HCT116 (cell line): ENCODE measurements at regions not wholly inside any gene's neighbourhood (a gene's known extent, or its start where the extent isn't known, plus 50 kb on each side); places are given as distances from the start of the nearest gene placed in this dataset.

Source experiments
- ATAC-seq: fragments of 200-7000 bp; cut with Tn5 transposase; 2 replicates; pipeline ENCODE4 v1.9.1; 2020; ENCODE audit warnings: mild to moderate bottlenecking, moderate library complexity
- BruUV-seq: library from RNA; stranded (reverse); fragments of 400-500 nt; replicated peaks from 2 replicates; lab custom pipeline; 2021; lab: Mats Ljungman, UMichigan
- CTCF ChIA-PET: fragments of 300-600 bp; sonication (Branson Sonifier 250); formaldehyde crosslinking; loops from one replicate; lab custom pipeline; 2021; ENCODE audit warnings: antibody characterized with exemption; lab: Charles Lee
- POLR2A ChIA-PET: fragments of 300-600, 350-600 bp; sonication (Branson Sonifier 250); formaldehyde crosslinking; loops from one replicate; lab custom pipeline; 2021; ENCODE audit warnings: antibody characterized with exemption; lab: Charles Lee
- RAD21 ChIA-PET, 2 experiments: fragments of 300-600 bp; sonication (Branson Sonifier 250); formaldehyde crosslinking; loops; one replicate each; lab custom pipeline; 2023; ENCODE audit warnings: low total read pairs in 2 of 2; ENCODE audit not compliant: uncharacterized antibody in 2 of 2, unreplicated experiment in 2 of 2, low non-redundant PET in 1 of 2; lab: Charles Lee
- DNase-seq: peaks from one replicate; pipeline ENCODE4 v3.0.0-alpha.2; 2010; ENCODE audit warnings: low read depth, low spot score
- H2AFZ ChIP-seq: fragments of 200-600 bp; shearing (Covaris generic), sonication (generic); 2 replicates; pipeline ENCODE4 v1.6.1; 2017; ENCODE audit warnings: low read depth, mixed run types, mixed read lengths, antibody characterized with exemption, low read length; ENCODE audit not compliant: poor library complexity, severe bottlenecking
- H3K27ac ChIP-seq: 2 replicates; pipeline ENCODE4 v1.5.1; 2012; ENCODE audit warnings: low read depth, low read length
- H3K27me3 ChIP-seq: fragments of 200-600 bp; sonication (generic); 2 replicates; pipeline ENCODE4 v1.6.1; 2016; ENCODE audit warnings: mixed run types, low read length, mixed read lengths; ENCODE audit not compliant: insufficient read depth
- H3K36me3 ChIP-seq, 2 experiments: fragments of 200-500 bp in 1 of 2; fragments of 200-600 bp in 1 of 2; sonication (Bioruptor generic) in 1 of 2; sonication (generic) in 1 of 2; 2 replicates each; pipeline versions ENCODE4 v1.5.1 to v1.6.1; 2014 to 2016; ENCODE audit warnings: low read length in 2 of 2, inconsistent platforms in 1 of 2, mixed read lengths in 1 of 2, mixed run types in 1 of 2; ENCODE audit not compliant: insufficient read depth in 2 of 2, control insufficient read depth in 1 of 2
- H3K4me1 ChIP-seq, 2 experiments: fragments of 200-600 bp in 1 of 2; sonication (generic) in 1 of 2; 2 replicates each; pipeline versions ENCODE4 v1.5.1 to v1.6.1; 2012 to 2017; ENCODE audit warnings: low read length in 2 of 2, inconsistent platforms in 1 of 2, mild to moderate bottlenecking in 1 of 2, mixed read lengths in 1 of 2, mixed run types in 1 of 2, moderate library complexity in 1 of 2; ENCODE audit not compliant: insufficient read depth in 2 of 2, control insufficient read depth in 1 of 2
- H3K4me2 ChIP-seq: fragments of 200-600 bp; sonication (generic); 2 replicates; pipeline ENCODE4 v1.6.1; 2017; ENCODE audit warnings: mixed run types, low read length, mixed read lengths
- H3K4me3 ChIP-seq, 2 experiments: fragments of 200-600 bp in 1 of 2; sonication (generic) in 1 of 2; replicated peaks in 1 of 2; 2 replicates each; pipeline ENCODE4 v1.5.1; 2011 to 2016; ENCODE audit warnings: low read length in 2 of 2, control low read depth in 1 of 2, low read depth in 1 of 2, mild to moderate bottlenecking in 1 of 2, mixed read lengths in 1 of 2, mixed run types in 1 of 2
- H3K79me2 ChIP-seq: fragments of 200-600 bp; sonication (generic); 2 replicates; pipeline ENCODE4 v1.6.1; 2017; ENCODE audit warnings: mild to moderate bottlenecking, mixed run types, low read length, moderate library complexity, mixed read lengths; ENCODE audit not compliant: insufficient read depth
- H3K9ac ChIP-seq: fragments of 200-600 bp; sonication (generic); 2 replicates; pipeline ENCODE4 v1.6.1; 2016; ENCODE audit warnings: low read length, mixed read lengths
- H3K9me2 ChIP-seq: fragments of 200-600 bp; sonication (generic), shearing (Covaris generic); 2 replicates; pipeline ENCODE4 v1.6.1; 2017; ENCODE audit warnings: mixed run types, mild to moderate bottlenecking, moderate library complexity; ENCODE audit not compliant: insufficient read depth
- H3K9me3 ChIP-seq, 2 experiments: fragments of 200-500 bp in 1 of 2; fragments of 200-600 bp in 1 of 2; sonication (Bioruptor generic) in 1 of 2; sonication (generic) in 1 of 2; 2 replicates each; pipeline ENCODE4 v1.6.1; 2014 to 2017; ENCODE audit warnings: low read length in 2 of 2, mixed read lengths in 2 of 2, inconsistent platforms in 1 of 2, low read depth in 1 of 2, mild to moderate bottlenecking in 1 of 2, mixed run types in 1 of 2, moderate library complexity in 1 of 2; ENCODE audit not compliant: control insufficient read depth in 1 of 2, insufficient read depth in 1 of 2
- H4K20me1 ChIP-seq: fragments of 200-600 bp; sonication (generic), shearing (Covaris generic); 2 replicates; pipeline ENCODE4 v1.6.1; 2017; ENCODE audit warnings: mixed run types, mild to moderate bottlenecking, moderate library complexity; ENCODE audit not compliant: insufficient read depth
- CBX3 ChIP-seq: IDR thresholded peaks from 2 replicates; pipeline ENCODE4 v1.6.1; 2012; ENCODE audit warnings: low read depth
- CEBPB ChIP-seq: IDR thresholded peaks from 2 replicates; pipeline ENCODE4 v1.6.1; 2012; ENCODE audit warnings: low read depth
- ELF1 ChIP-seq: IDR thresholded peaks from 2 replicates; pipeline ENCODE4 v1.6.1; 2012; ENCODE audit warnings: low read depth, borderline replicate concordance
- EZH2 ChIP-seq: fragments of 200-600 bp; sonication (generic); IDR thresholded peaks from 2 replicates; pipeline ENCODE4 v1.6.1; 2017; ENCODE audit warnings: antibody characterized with exemption, mixed run types
- FOSL1 ChIP-seq: IDR thresholded peaks from 2 replicates; pipeline ENCODE4 v1.6.1; 2012; ENCODE audit warnings: low read depth
- JUND ChIP-seq: IDR thresholded peaks from 2 replicates; pipeline ENCODE4 v1.6.1; 2012
- POLR2AphosphoS5 ChIP-seq: IDR thresholded peaks from 2 replicates; pipeline ENCODE4 v1.6.1; 2011; ENCODE audit warnings: mild to moderate bottlenecking, low read depth, low read length, moderate library complexity
- SIN3A ChIP-seq: IDR thresholded peaks from 2 replicates; pipeline ENCODE4 v1.6.1; 2012; ENCODE audit warnings: low read depth
- SRF ChIP-seq: IDR thresholded peaks from 2 replicates; pipeline ENCODE4 v1.6.1; 2012; ENCODE audit warnings: low read depth
- ZNF274 ChIP-seq: fragments of 200-500 bp; sonication (Bioruptor generic); IDR thresholded peaks from 2 replicates; pipeline ENCODE4 v1.6.1; 2014; ENCODE audit warnings: mild to moderate bottlenecking, low read depth, low read length, inconsistent platforms
- intact Hi-C: fragments of 100-400 bp; cut with micrococcal nuclease; formaldehyde crosslinking; loops from 2 replicates; pipeline ENCODE4 v1.10.0; 2022
- TF ChIP-seq, protein P1 (sequence below): IDR thresholded peaks from 2 replicates; pipeline ENCODE4 v1.6.1; 2012
- TF ChIP-seq, protein P2 (sequence below): IDR thresholded peaks from 2 replicates; pipeline ENCODE4 v1.6.1; 2011; ENCODE audit warnings: mild to moderate bottlenecking, low read length, moderate library complexity; ENCODE audit not compliant: insufficient replicate concordance; ENCODE audit errors: extremely low read depth
- TF ChIP-seq, protein P3 (sequence below), 3 experiments: fragments of 200-600 bp in 1 of 3; sonication (generic) in 1 of 3; IDR thresholded peaks in 2 of 3; conservative IDR thresholded peaks in 1 of 3; 2 replicates each; pipeline ENCODE4 v1.5.1; 2012 to 2017; ENCODE audit warnings: low read depth in 2 of 3, low read length in 2 of 3, antibody characterized with exemption in 1 of 3, borderline replicate concordance in 1 of 3, control low read depth in 1 of 3, mild to moderate bottlenecking in 1 of 3, mixed read lengths in 1 of 3, mixed run types in 1 of 3, moderate library complexity in 1 of 3; ENCODE audit not compliant: insufficient read depth in 1 of 3

DNA sequence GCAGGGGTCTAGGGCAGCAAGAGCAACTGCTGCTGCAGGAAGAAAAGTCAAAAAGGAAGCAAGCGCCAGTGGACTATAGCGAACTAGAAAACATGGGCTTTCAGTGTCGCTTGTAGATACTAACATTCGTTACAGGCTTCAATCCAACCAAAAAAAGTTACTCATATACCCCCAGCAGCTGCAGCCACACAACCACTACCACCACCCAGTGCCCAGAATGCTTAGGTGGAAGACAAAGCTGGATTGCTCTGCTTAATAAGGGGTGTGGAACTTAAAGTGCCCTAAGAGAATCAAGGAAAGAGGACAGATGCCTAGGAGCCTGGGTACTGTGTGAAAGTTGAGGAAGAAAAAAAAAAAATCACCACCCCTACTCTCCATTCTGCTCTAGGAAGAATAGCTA lies 203.6 kb downstream of the ELAVL2 start:
- no peaks in the 10 kb centered on the region for H3K36me3 ChIP-seq
- H3K9me3 ChIP-seq = peaks cover 9 to 14% of the 10 kb centered on the region in 2 experiments; a peak in 3 of 4 replicates
- POLR2A ChIA-PET = no interaction called here
- no peaks in the 10 kb centered on the region for H3K4me1 ChIP-seq
- CTCF ChIA-PET = no interaction called here
- no peaks in the 10 kb centered on the region for H3K27me3 ChIP-seq
- intact Hi-C loops = loop anchor here (10.0 kb wide), 1 partner anchor 82 kb away; no protein-coding TSS in a partner anchor
- H3K79me2 ChIP-seq = no peaks in the 10 kb centered on the region
- no peak overlapping the region for H3K27ac ChIP-seq
- H3K4me3 ChIP-seq = no peak overlapping the region
- H3K9ac ChIP-seq = no peak overlapping the region
- RAD21 ChIA-PET = no interaction called here
- ATAC-seq (no peak), DNase-seq (no peak)
- BruUV-seq = no TSS peak
- no peaks in the 10 kb centered on the region for H4K20me1 ChIP-seq
- TF ChIP-seq, protein P1, sequence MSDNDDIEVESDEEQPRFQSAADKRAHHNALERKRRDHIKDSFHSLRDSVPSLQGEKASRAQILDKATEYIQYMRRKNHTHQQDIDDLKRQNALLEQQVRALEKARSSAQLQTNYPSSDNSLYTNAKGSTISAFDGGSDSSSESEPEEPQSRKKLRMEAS = no peak
- TF ChIP-seq JUND (no peak), FOSL1 (no peak), CEBPB (no peak)
- TF ChIP-seq, protein P2, sequence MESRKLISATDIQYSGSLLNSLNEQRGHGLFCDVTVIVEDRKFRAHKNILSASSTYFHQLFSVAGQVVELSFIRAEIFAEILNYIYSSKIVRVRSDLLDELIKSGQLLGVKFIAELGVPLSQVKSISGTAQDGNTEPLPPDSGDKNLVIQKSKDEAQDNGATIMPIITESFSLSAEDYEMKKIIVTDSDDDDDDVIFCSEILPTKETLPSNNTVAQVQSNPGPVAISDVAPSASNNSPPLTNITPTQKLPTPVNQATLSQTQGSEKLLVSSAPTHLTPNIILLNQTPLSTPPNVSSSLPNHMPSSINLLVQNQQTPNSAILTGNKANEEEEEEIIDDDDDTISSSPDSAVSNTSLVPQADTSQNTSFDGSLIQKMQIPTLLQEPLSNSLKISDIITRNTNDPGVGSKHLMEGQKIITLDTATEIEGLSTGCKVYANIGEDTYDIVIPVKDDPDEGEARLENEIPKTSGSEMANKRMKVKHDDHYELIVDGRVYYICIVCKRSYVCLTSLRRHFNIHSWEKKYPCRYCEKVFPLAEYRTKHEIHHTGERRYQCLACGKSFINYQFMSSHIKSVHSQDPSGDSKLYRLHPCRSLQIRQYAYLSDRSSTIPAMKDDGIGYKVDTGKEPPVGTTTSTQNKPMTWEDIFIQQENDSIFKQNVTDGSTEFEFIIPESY = no peak
- H3K9me2 ChIP-seq = no peaks in the 10 kb centered on the region
- H3K4me2 ChIP-seq = no peak overlapping the region
- no peak overlapping the region for H2AFZ ChIP-seq

DNA sequence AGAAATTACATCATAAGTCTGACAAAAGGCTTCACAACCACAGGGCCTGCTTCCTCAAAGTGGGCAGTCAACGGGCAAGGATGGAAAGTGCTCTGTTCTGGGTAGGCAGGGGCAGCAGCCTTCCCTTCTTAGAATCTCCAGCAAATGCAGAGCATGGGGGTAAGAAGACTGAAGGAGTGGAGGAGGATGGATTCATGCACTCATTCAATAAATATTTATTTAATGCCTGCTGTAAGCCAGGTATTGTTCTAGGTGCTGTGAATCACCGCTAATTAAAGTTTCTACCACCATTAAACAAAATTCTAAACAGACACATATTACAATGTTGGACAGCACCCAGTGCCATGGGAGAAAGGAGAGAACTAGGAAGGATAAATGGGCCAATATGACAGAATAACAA lies 195.6 kb downstream of the ELAVL2 start:
- Histone ChIP-seq H3K9ac (no peak overlapping the region), H3K4me3 (no peak overlapping the region), H3K4me2 (no peak overlapping the region), H3K36me3 (no peaks in the 10 kb centered on the region), H4K20me1 (no peaks in the 10 kb centered on the region), H3K4me1 (no peaks in the 10 kb centered on the region), H3K79me2 (no peaks in the 10 kb centered on the region), H3K27ac (no peak overlapping the region), H3K9me2 (no peaks in the 10 kb centered on the region), H3K27me3 (no peaks in the 10 kb centered on the region), H2AFZ (no peak overlapping the region), H3K9me3 (peaks cover 0 to 21% of the 10 kb centered on the region in 2 experiments; a peak in 2 of 4 replicates)
- POLR2A ChIA-PET = no interaction called here
- CTCF ChIA-PET = no interaction called here
- intact Hi-C loops = no loop called here
- DNase-seq = no peak
- RAD21 ChIA-PET = no interaction called here
- BruUV-seq = no TSS peak
- ATAC-seq = no peak
- TF ChIP-seq, protein P3, sequence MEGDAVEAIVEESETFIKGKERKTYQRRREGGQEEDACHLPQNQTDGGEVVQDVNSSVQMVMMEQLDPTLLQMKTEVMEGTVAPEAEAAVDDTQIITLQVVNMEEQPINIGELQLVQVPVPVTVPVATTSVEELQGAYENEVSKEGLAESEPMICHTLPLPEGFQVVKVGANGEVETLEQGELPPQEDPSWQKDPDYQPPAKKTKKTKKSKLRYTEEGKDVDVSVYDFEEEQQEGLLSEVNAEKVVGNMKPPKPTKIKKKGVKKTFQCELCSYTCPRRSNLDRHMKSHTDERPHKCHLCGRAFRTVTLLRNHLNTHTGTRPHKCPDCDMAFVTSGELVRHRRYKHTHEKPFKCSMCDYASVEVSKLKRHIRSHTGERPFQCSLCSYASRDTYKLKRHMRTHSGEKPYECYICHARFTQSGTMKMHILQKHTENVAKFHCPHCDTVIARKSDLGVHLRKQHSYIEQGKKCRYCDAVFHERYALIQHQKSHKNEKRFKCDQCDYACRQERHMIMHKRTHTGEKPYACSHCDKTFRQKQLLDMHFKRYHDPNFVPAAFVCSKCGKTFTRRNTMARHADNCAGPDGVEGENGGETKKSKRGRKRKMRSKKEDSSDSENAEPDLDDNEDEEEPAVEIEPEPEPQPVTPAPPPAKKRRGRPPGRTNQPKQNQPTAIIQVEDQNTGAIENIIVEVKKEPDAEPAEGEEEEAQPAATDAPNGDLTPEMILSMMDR (IDR thresholded peaks at IDR 0.05 in 2 of 3, conservative IDR thresholded peaks at IDR 0.05 in 1 of 3; ENCODE audit: borderline replicate concordance in 1 of 3, insufficient read depth in 1 of 3, low read depth in 2 of 3, low read length in 2 of 3) = no peak
- TF ChIP-seq POLR2AphosphoS5 = no peak
- TF ChIP-seq EZH2 = no peak
- TF ChIP-seq ZNF274 = no peak
- no peak for TF ChIP-seq CBX3
- TF ChIP-seq SRF = no peak
- no peak for TF ChIP-seq CEBPB
- TF ChIP-seq SIN3A = no peak
- no peak for TF ChIP-seq ELF1
- TF ChIP-seq, protein P1 = no peak
- TF ChIP-seq FOSL1 = no peak
